ENCODE measurements at regions not wholly inside any gene's neighbourhood (a gene's known extent, or its start where the extent isn't known, plus 50 kb on each side); places are given as distances from the start of the nearest gene placed in this dataset.
A peak's percentile ranks its signal among the peaks of the same experiment; 100 is the strongest.
"Not testable (repeated sequence)": the region's sequence is repeated elsewhere in the genome, so short reads cannot be mapped to it uniquely, and the experiment has no call there.

GRCh38 chr16:22572331-22573224 lies 61.9 kb downstream of the NPIPB5 start:
- H2AFZ ChIP-seq (ENCODE audit: low read length); H3K4me3 ChIP-seq (replicated peaks in 1 of 4; ENCODE audit: control extremely low read depth in 1 of 4, insufficient read depth in 1 of 4, low read depth in 3 of 4, low read length in 4 of 4); H3K27ac ChIP-seq (ENCODE audit: insufficient read depth, low read length); H3K79me2 ChIP-seq (ENCODE audit: control insufficient read depth, insufficient read depth, low read length); DNase-seq (ENCODE audit: low read depth in 2 of 2); H3K4me1 ChIP-seq (ENCODE audit: control insufficient read depth, extremely low read depth, insufficient read depth, low read length); H3K4me2 ChIP-seq (ENCODE audit: extremely low read depth, insufficient read depth, low read length); H3K9ac ChIP-seq (ENCODE audit: insufficient read depth, low read length); H3K9me3 ChIP-seq (ENCODE audit: control insufficient read depth, insufficient read depth, low read depth, low read length); H4K20me1 ChIP-seq (ENCODE audit: control insufficient read depth, extremely low read depth, insufficient read depth, low read length); H3K27me3 ChIP-seq (ENCODE audit: control insufficient read depth, insufficient read depth, low read length); H3K36me3 ChIP-seq (ENCODE audit: control insufficient read depth, insufficient read depth, low read length): not testable (repeated sequence)

DNA sequence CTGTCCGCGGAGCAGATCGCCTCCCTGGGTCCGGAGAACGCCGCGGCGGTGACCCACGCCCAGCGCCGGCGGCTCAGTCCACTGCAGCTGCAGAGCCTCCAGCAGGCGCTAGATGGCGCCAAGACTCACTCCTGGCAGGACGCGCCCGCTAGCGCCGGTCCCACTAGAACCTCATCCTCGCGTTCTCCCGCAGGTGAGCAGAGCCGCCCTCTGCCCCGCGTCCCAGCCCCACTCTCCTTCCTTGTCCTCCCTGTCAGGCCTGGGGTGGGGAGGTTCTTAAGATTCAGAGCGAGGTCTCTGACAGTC lies 62.5 kb downstream of the NPIPB5 start:
- not testable (repeated sequence) for H3K27ac ChIP-seq (ENCODE audit: insufficient read depth, low read length); DNase-seq (ENCODE audit: low read depth in 2 of 2); H3K4me1 ChIP-seq (ENCODE audit: control insufficient read depth, extremely low read depth, insufficient read depth, low read length); H2AFZ ChIP-seq (ENCODE audit: low read length); H3K9me3 ChIP-seq (ENCODE audit: control insufficient read depth, insufficient read depth, low read depth, low read length); H4K20me1 ChIP-seq (ENCODE audit: control insufficient read depth, extremely low read depth, insufficient read depth, low read length); H3K4me3 ChIP-seq (replicated peaks in 1 of 4; ENCODE audit: control extremely low read depth in 1 of 4, insufficient read depth in 1 of 4, low read depth in 3 of 4, low read length in 4 of 4); H3K9ac ChIP-seq (ENCODE audit: insufficient read depth, low read length); H3K27me3 ChIP-seq (ENCODE audit: control insufficient read depth, insufficient read depth, low read length); H3K79me2 ChIP-seq (ENCODE audit: control insufficient read depth, insufficient read depth, low read length); H3K36me3 ChIP-seq (ENCODE audit: control insufficient read depth, insufficient read depth, low read length); H3K4me2 ChIP-seq (ENCODE audit: extremely low read depth, insufficient read depth, low read length)

- not testable (repeated sequence) for H3K9me3 ChIP-seq (ENCODE audit: control insufficient read depth, insufficient read depth, low read depth, low read length); H3K4me1 ChIP-seq (ENCODE audit: control insufficient read depth, extremely low read depth, insufficient read depth, low read length); H3K79me2 ChIP-seq (ENCODE audit: control insufficient read depth, insufficient read depth, low read length); H3K9ac ChIP-seq (ENCODE audit: insufficient read depth, low read length); H3K36me3 ChIP-seq (ENCODE audit: control insufficient read depth, insufficient read depth, low read length); H3K4me3 ChIP-seq (replicated peaks in 1 of 4; ENCODE audit: control extremely low read depth in 1 of 4, insufficient read depth in 1 of 4, low read depth in 3 of 4, low read length in 4 of 4); H2AFZ ChIP-seq (ENCODE audit: low read length); H4K20me1 ChIP-seq (ENCODE audit: control insufficient read depth, extremely low read depth, insufficient read depth, low read length); H3K27me3 ChIP-seq (ENCODE audit: control insufficient read depth, insufficient read depth, low read length); H3K27ac ChIP-seq (ENCODE audit: insufficient read depth, low read length); H3K4me2 ChIP-seq (ENCODE audit: extremely low read depth, insufficient read depth, low read length); DNase-seq (ENCODE audit: low read depth in 2 of 2)
Measured at GRCh38 chr16:22576506-22576905, 65.8 kb downstream of the NPIPB5 start.

GRCh38 chr16:22583195-22583594 lies 72.5 kb downstream of the NPIPB5 start:
- H3K4me3 ChIP-seq (replicated peaks in 1 of 4; ENCODE audit: control extremely low read depth in 1 of 4, insufficient read depth in 1 of 4, low read depth in 3 of 4, low read length in 4 of 4); H3K4me2 ChIP-seq (ENCODE audit: extremely low read depth, insufficient read depth, low read length); H3K27ac ChIP-seq (ENCODE audit: insufficient read depth, low read length); DNase-seq (ENCODE audit: low read depth in 2 of 2); H3K36me3 ChIP-seq (ENCODE audit: control insufficient read depth, insufficient read depth, low read length); H3K9me3 ChIP-seq (ENCODE audit: control insufficient read depth, insufficient read depth, low read depth, low read length); H2AFZ ChIP-seq (ENCODE audit: low read length); H3K27me3 ChIP-seq (ENCODE audit: control insufficient read depth, insufficient read depth, low read length); H3K4me1 ChIP-seq (ENCODE audit: control insufficient read depth, extremely low read depth, insufficient read depth, low read length); H3K79me2 ChIP-seq (ENCODE audit: control insufficient read depth, insufficient read depth, low read length); H3K9ac ChIP-seq (ENCODE audit: insufficient read depth, low read length); H4K20me1 ChIP-seq (ENCODE audit: control insufficient read depth, extremely low read depth, insufficient read depth, low read length): not testable (repeated sequence)

- not testable (repeated sequence) for H3K79me2 ChIP-seq (ENCODE audit: control insufficient read depth, insufficient read depth, low read length); H3K27me3 ChIP-seq (ENCODE audit: control insufficient read depth, insufficient read depth, low read length); H3K9me3 ChIP-seq (ENCODE audit: control insufficient read depth, insufficient read depth, low read depth, low read length); H3K4me3 ChIP-seq (replicated peaks in 1 of 4; ENCODE audit: control extremely low read depth in 1 of 4, insufficient read depth in 1 of 4, low read depth in 3 of 4, low read length in 4 of 4); H4K20me1 ChIP-seq (ENCODE audit: control insufficient read depth, extremely low read depth, insufficient read depth, low read length); H3K36me3 ChIP-seq (ENCODE audit: control insufficient read depth, insufficient read depth, low read length); H2AFZ ChIP-seq (ENCODE audit: low read length); H3K27ac ChIP-seq (ENCODE audit: insufficient read depth, low read length); H3K4me2 ChIP-seq (ENCODE audit: extremely low read depth, insufficient read depth, low read length); H3K9ac ChIP-seq (ENCODE audit: insufficient read depth, low read length); H3K4me1 ChIP-seq (ENCODE audit: control insufficient read depth, extremely low read depth, insufficient read depth, low read length); DNase-seq (ENCODE audit: low read depth in 2 of 2)
Measured at GRCh38 chr16:22584459-22584858, 73.8 kb downstream of the NPIPB5 start.

GRCh38 chr16:22584941-22585340 lies 74.2 kb downstream of the NPIPB5 start:
- not testable (repeated sequence) for DNase-seq (ENCODE audit: low read depth in 2 of 2); H3K4me3 ChIP-seq (replicated peaks in 1 of 4; ENCODE audit: control extremely low read depth in 1 of 4, insufficient read depth in 1 of 4, low read depth in 3 of 4, low read length in 4 of 4); H3K27ac ChIP-seq (ENCODE audit: insufficient read depth, low read length); H3K9ac ChIP-seq (ENCODE audit: insufficient read depth, low read length); H3K9me3 ChIP-seq (ENCODE audit: control insufficient read depth, insufficient read depth, low read depth, low read length); H3K4me2 ChIP-seq (ENCODE audit: extremely low read depth, insufficient read depth, low read length); H3K79me2 ChIP-seq (ENCODE audit: control insufficient read depth, insufficient read depth, low read length); H3K27me3 ChIP-seq (ENCODE audit: control insufficient read depth, insufficient read depth, low read length); H3K4me1 ChIP-seq (ENCODE audit: control insufficient read depth, extremely low read depth, insufficient read depth, low read length); H3K36me3 ChIP-seq (ENCODE audit: control insufficient read depth, insufficient read depth, low read length); H2AFZ ChIP-seq (ENCODE audit: low read length); H4K20me1 ChIP-seq (ENCODE audit: control insufficient read depth, extremely low read depth, insufficient read depth, low read length)

- not testable (repeated sequence) for H3K4me3 ChIP-seq (replicated peaks in 1 of 4; ENCODE audit: control extremely low read depth in 1 of 4, insufficient read depth in 1 of 4, low read depth in 3 of 4, low read length in 4 of 4); H3K36me3 ChIP-seq (ENCODE audit: control insufficient read depth, insufficient read depth, low read length); H3K9me3 ChIP-seq (ENCODE audit: control insufficient read depth, insufficient read depth, low read depth, low read length); H3K9ac ChIP-seq (ENCODE audit: insufficient read depth, low read length); H3K27ac ChIP-seq (ENCODE audit: insufficient read depth, low read length); H3K79me2 ChIP-seq (ENCODE audit: control insufficient read depth, insufficient read depth, low read length); H3K4me1 ChIP-seq (ENCODE audit: control insufficient read depth, extremely low read depth, insufficient read depth, low read length); H4K20me1 ChIP-seq (ENCODE audit: control insufficient read depth, extremely low read depth, insufficient read depth, low read length); H3K4me2 ChIP-seq (ENCODE audit: extremely low read depth, insufficient read depth, low read length); H2AFZ ChIP-seq (ENCODE audit: low read length); H3K27me3 ChIP-seq (ENCODE audit: control insufficient read depth, insufficient read depth, low read length)
- DNase-seq (ENCODE audit: low read depth in 2 of 2), result peak; percentile 69 to 70
Measured at GRCh38 chr16:22585431-22585830, 74.7 kb downstream of the NPIPB5 start.
